Right lobe of liver (tissue), 4 donors: ENCODE measurements at regions not wholly inside any gene's neighbourhood (a gene's known extent, or its start where the extent isn't known, plus 50 kb on each side); places are given as distances from the start of the nearest gene placed in this dataset.

Source experiments
- POLR2A ChIP-seq: fragments of 450-650 bp; IDR thresholded peaks from one replicate; pipeline ENCODE4 v1.6.1; 2017; ENCODE audit warnings: antibody characterized with exemption, mild to moderate bottlenecking
- TF ChIP-seq, protein P1 (sequence below), 4 donors: fragments of 200-600 bp in 3 of 4; fragments of 450-650 bp in 1 of 4; IDR thresholded peaks; one replicate each; pipeline versions ENCODE4 v1.5.1 to v1.8.0; 2016 to 2022; ENCODE audit warnings: antibody characterized with exemption in 4 of 4, mild to moderate bottlenecking in 2 of 4
- donor health status: DM: no; HTN: no; CAD: no.
- donor health status: DM: no; HTN: no; CAD: no.
- donor health status: DM: no; HTN: yes; CAD: no.

DNA sequence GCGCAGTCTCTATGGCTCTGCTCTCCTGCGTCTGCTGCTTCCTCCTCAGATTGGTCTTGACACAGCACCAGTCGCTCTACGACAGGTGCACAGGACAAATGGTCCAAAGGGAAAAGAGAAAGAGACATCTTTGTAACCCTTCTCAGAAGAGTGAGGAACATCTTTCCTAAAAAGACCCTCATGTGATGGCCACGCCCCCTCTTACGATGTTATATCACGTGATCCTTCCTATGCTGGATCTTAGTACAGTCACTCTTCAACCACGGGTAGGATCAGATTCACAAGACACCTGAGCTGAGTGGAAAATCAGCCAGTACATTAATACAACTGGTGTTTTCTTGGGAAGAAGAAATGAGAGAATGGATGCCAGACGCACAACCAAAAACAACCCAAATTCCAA, 262.2 kb upstream of the CELF2 start:
- TF ChIP-seq, protein P1, sequence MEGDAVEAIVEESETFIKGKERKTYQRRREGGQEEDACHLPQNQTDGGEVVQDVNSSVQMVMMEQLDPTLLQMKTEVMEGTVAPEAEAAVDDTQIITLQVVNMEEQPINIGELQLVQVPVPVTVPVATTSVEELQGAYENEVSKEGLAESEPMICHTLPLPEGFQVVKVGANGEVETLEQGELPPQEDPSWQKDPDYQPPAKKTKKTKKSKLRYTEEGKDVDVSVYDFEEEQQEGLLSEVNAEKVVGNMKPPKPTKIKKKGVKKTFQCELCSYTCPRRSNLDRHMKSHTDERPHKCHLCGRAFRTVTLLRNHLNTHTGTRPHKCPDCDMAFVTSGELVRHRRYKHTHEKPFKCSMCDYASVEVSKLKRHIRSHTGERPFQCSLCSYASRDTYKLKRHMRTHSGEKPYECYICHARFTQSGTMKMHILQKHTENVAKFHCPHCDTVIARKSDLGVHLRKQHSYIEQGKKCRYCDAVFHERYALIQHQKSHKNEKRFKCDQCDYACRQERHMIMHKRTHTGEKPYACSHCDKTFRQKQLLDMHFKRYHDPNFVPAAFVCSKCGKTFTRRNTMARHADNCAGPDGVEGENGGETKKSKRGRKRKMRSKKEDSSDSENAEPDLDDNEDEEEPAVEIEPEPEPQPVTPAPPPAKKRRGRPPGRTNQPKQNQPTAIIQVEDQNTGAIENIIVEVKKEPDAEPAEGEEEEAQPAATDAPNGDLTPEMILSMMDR (IDR thresholded peaks at IDR 0.05) = no peak
- no peak for TF ChIP-seq POLR2A
